GM13977 (cell line): ENCODE measurements at regions not wholly inside any gene's neighbourhood (a gene's known extent, or its start where the extent isn't known, plus 50 kb on each side); places are given as distances from the start of the nearest gene placed in this dataset.
"Not testable (repeated sequence)": the region's sequence is repeated elsewhere in the genome, so short reads cannot be mapped to it uniquely, and the experiment has no call there.

Experiments
- DNase-seq: peaks from one replicate; pipeline ENCODE4 v3.0.0; 2012; ENCODE audit warnings: low spot score
- CTCF ChIP-seq: IDR thresholded peaks from 2 replicates; pipeline ENCODE4 v1.5.1; 2012; ENCODE audit warnings: mild to moderate bottlenecking, control low read depth; ENCODE audit not compliant: insufficient read depth; ENCODE audit errors: extremely low read depth, missing control alignments
- in situ Hi-C: fragments of 300-500 bp; cut with MboI; formaldehyde crosslinking; loops from one replicate; pipeline ENCODE4 v1.12.0; 2022; ENCODE audit warnings: low sequenced_read_pairs, low pct_unique_long_range_greater_than_20kb, mixed read lengths, inconsistent platforms; ENCODE audit not compliant: unreplicated experiment

- in situ Hi-C loops = no loop called here
- DNase-seq = no peak
- TF ChIP-seq CTCF = no peak
Measured at GRCh38 chr1:19024532-19024931, 68.1 kb upstream of the IFFO2 start.

GRCh38 chr1:19023787-19024186, 67.3 kb upstream of the IFFO2 start:
- DNase-seq = no peak
- in situ Hi-C loops = no loop called here

GRCh38 chr1:19021845-19022244, 65.4 kb upstream of the IFFO2 start:
- TF ChIP-seq CTCF = no peak
- DNase-seq = no peak
- in situ Hi-C loops = no loop called here

More at GRCh38 chr1:19023787-19024186, 67.3 kb upstream of the IFFO2 start:
- no peak for TF ChIP-seq CTCF

- DNase-seq, in situ Hi-C loops: not testable (repeated sequence)
Measured at GRCh38 chr1:19019288-19019687, 62.8 kb upstream of the IFFO2 start.

- DNase-seq = no peak
- in situ Hi-C loops = no loop called here
- TF ChIP-seq CTCF = no peak
Measured at GRCh38 chr1:19015476-19015875, 59.0 kb upstream of the IFFO2 start.

- in situ Hi-C loops = no loop called here
Measured at GRCh38 chr1:19014765-19015164, 58.3 kb upstream of the IFFO2 start.

More at GRCh38 chr1:19014765-19015164, 58.3 kb upstream of the IFFO2 start:
- no peak for DNase-seq
- no peak for TF ChIP-seq CTCF
